Right atrium auricular region (tissue), 2 donors: ENCODE measurements at regions not wholly inside any gene's neighbourhood (a gene's known extent, or its start where the extent isn't known, plus 50 kb on each side); places are given as distances from the start of the nearest gene placed in this dataset.

Experiments used
- DNase-seq: peaks from one replicate; pipeline ENCODE4 v3.0.0-alpha.2; 2019; ENCODE audit warnings: low spot score
- H3K27ac ChIP-seq, 2 donors: fragments of 200-600 bp; sonication (generic); 1 replicate in 1 of 2; 2 replicates in 1 of 2; pipeline ENCODE4 v1.5.1; 2016 to 2019
- H3K27me3 ChIP-seq, 2 donors: fragments of 200-600 bp; sonication (generic); one replicate each; pipeline versions ENCODE4 v1.5.1 to v1.6.0; 2017 to 2019
- H3K36me3 ChIP-seq: fragments of 200-600 bp; sonication (generic); one replicate; pipeline ENCODE4 v1.5.1; 2016
- H3K4me1 ChIP-seq, 2 donors: fragments of 200-600 bp; sonication (generic); one replicate each; pipeline versions ENCODE4 v1.5.1 to v1.6.0; 2017 to 2019
- H3K4me3 ChIP-seq, 2 donors: fragments of 200-600 bp; sonication (generic); 1 replicate in 1 of 2; 2 replicates in 1 of 2; pipeline ENCODE4 v1.5.1; 2017 to 2019; ENCODE audit warnings: mild to moderate bottlenecking in 1 of 2, moderate library complexity in 1 of 2
- H3K9me3 ChIP-seq, 2 donors: fragments of 200-600 bp; sonication (generic); one replicate each; pipeline ENCODE4 v1.5.1; 2019
- CTCF ChIP-seq, 2 donors: fragments of 200-600 bp; sonication (generic); IDR thresholded peaks; one replicate each; pipeline ENCODE4 v1.5.1; 2019; ENCODE audit warnings: antibody characterized with exemption in 2 of 2

GRCh38 chr15:95401587-95401986, 928.9 kb upstream of the NR2F2 start:
- no peak overlapping the region for H3K27ac ChIP-seq
- H3K4me1 ChIP-seq = no peaks in the 10 kb centered on the region
- no peak overlapping the region for H3K4me3 ChIP-seq
- TF ChIP-seq CTCF (IDR thresholded peaks at IDR 0.05) = no peak
- no peak for DNase-seq
- no peaks in the 10 kb centered on the region for H3K9me3 ChIP-seq
- no peaks in the 10 kb centered on the region for H3K27me3 ChIP-seq
- H3K36me3 ChIP-seq = no peaks in the 10 kb centered on the region

GRCh38 chr15:95405447-95405846, 925.1 kb upstream of the NR2F2 start:
- no peak overlapping the region for H3K27ac ChIP-seq
- H3K4me1 ChIP-seq = peaks cover 0 to 16% of the 10 kb centered on the region in 2 donors
- DNase-seq = no peak
- no peak overlapping the region for H3K4me3 ChIP-seq
- no peaks in the 10 kb centered on the region for H3K27me3 ChIP-seq
- H3K9me3 ChIP-seq = no peaks in the 10 kb centered on the region
- no peaks in the 10 kb centered on the region for H3K36me3 ChIP-seq
- no peak for TF ChIP-seq CTCF (IDR thresholded peaks at IDR 0.05)

- no peaks in the 10 kb centered on the region for H3K27me3 ChIP-seq
- no peak for TF ChIP-seq CTCF (IDR thresholded peaks at IDR 0.05)
- no peak for DNase-seq
- no peak overlapping the region for H3K4me3 ChIP-seq
- H3K9me3 ChIP-seq = no peaks in the 10 kb centered on the region
- H3K27ac ChIP-seq = no peak overlapping the region
- H3K4me1 ChIP-seq = peaks cover 0 to 21% of the 10 kb centered on the region in 2 donors
- no peaks in the 10 kb centered on the region for H3K36me3 ChIP-seq
Measured at GRCh38 chr15:95407534-95407933, 923.0 kb upstream of the NR2F2 start.

GRCh38 chr15:95409211-95409610, 921.3 kb upstream of the NR2F2 start:
- DNase-seq = no peak
- Histone ChIP-seq H3K27ac (peak overlapping the region in 1 of 2 donors; percentile 5), H3K4me1 (peaks cover 0 to 21% of the 10 kb centered on the region in 2 donors), H3K36me3 (no peaks in the 10 kb centered on the region), H3K9me3 (no peaks in the 10 kb centered on the region), H3K27me3 (no peaks in the 10 kb centered on the region), H3K4me3 (no peak overlapping the region)
- no peak for TF ChIP-seq CTCF (IDR thresholded peaks at IDR 0.05)

GRCh38 chr15:95409626-95410310, 920.7 kb upstream of the NR2F2 start:
- H3K9me3 ChIP-seq = no peaks in the 10 kb centered on the region
- peaks cover 0 to 21% of the 10 kb centered on the region in 2 donors for H3K4me1 ChIP-seq
- H3K27me3 ChIP-seq = no peaks in the 10 kb centered on the region
- H3K27ac ChIP-seq = peak overlapping the region in 1 of 2 donors; percentile 5
- H3K36me3 ChIP-seq = no peaks in the 10 kb centered on the region
- H3K4me3 ChIP-seq = no peak overlapping the region
- DNase-seq = no peak
- TF ChIP-seq CTCF (IDR thresholded peaks at IDR 0.05) = no peak

- no peak overlapping the region for H3K4me3 ChIP-seq
- no peak for DNase-seq
- H3K36me3 ChIP-seq = no peaks in the 10 kb centered on the region
- TF ChIP-seq CTCF (IDR thresholded peaks at IDR 0.05) = peak in 1 of 2 donors; percentile 15
- H3K27ac ChIP-seq = no peak overlapping the region
- no peaks in the 10 kb centered on the region for H3K9me3 ChIP-seq
- no peaks in the 10 kb centered on the region for H3K27me3 ChIP-seq
- H3K4me1 ChIP-seq = peaks cover 0 to 21% of the 10 kb centered on the region in 2 donors
Measured at GRCh38 chr15:95410757-95411156, 919.7 kb upstream of the NR2F2 start.
